IMR-90 (cell line): ENCODE measurements at regions not wholly inside any gene's neighbourhood (a gene's known extent, or its start where the extent isn't known, plus 50 kb on each side); places are given as distances from the start of the nearest gene placed in this dataset.

Experiments used
- ATAC-seq: fragments of 200-7000 bp; cut with Tn5 transposase; 2 replicates; pipeline ENCODE4 v1.9.1; 2020; ENCODE audit warnings: low read depth, mild to moderate bottlenecking, moderate library complexity
- BruUV-seq: library from RNA; stranded (reverse); fragments of 400-500 nt; replicated peaks from 2 replicates; lab custom pipeline; 2021; lab: Mats Ljungman, UMichigan
- CTCF ChIA-PET: fragments of 300-600 bp; formaldehyde crosslinking; extraction: SDS; loops from one replicate; lab custom pipeline; 2021; ENCODE audit warnings: antibody characterized with exemption; lab: Yijun Ruan, JAX
- POLR2A ChIA-PET: fragments of 300-600 bp; sonication (Branson Sonifier 250); formaldehyde crosslinking; loops from one replicate; lab custom pipeline; 2022; ENCODE audit warnings: antibody characterized with exemption; ENCODE audit not compliant: unreplicated experiment; lab: Charles Lee
- DNase-seq: peaks from one replicate; pipeline ENCODE4 v3.0.0; 2013
- H2AFZ ChIP-seq: replicated peaks from 2 replicates; pipeline ENCODE3; 2013; ENCODE audit warnings: low read length, mild to moderate bottlenecking; ENCODE audit not compliant: poor library complexity
- H2AK5ac ChIP-seq: 2 replicates; pipeline ENCODE4 v1.6.1; 2013; ENCODE audit warnings: low read depth, low read length, inconsistent platforms
- H2AK9ac ChIP-seq: replicated peaks from 2 replicates; pipeline ENCODE3; 2013; ENCODE audit warnings: mild to moderate bottlenecking, low read depth, low read length, moderate library complexity; ENCODE audit not compliant: poor library complexity
- H2BK120ac ChIP-seq: 2 replicates; pipeline ENCODE4 v1.6.1; 2013; ENCODE audit warnings: low read depth, low read length, inconsistent platforms
- H2BK15ac ChIP-seq: 3 replicates; pipeline ENCODE4 v1.6.1; 2013; ENCODE audit warnings: low read depth, low read length, inconsistent platforms
- H2BK20ac ChIP-seq: 2 replicates; pipeline ENCODE4 v1.6.1; 2013; ENCODE audit warnings: low read depth, mild to moderate bottlenecking, inconsistent platforms, low read length, moderate library complexity
- H2BK5ac ChIP-seq: 2 replicates; pipeline ENCODE4 v1.6.1; 2013; ENCODE audit warnings: mild to moderate bottlenecking, low read depth, low read length, inconsistent platforms; ENCODE audit not compliant: poor library complexity, severe bottlenecking
- H3K14ac ChIP-seq: replicated peaks from 2 replicates; pipeline ENCODE4 v1.6.1; 2013; ENCODE audit warnings: low read depth, low read length, inconsistent platforms
- H3K18ac ChIP-seq: 2 replicates; pipeline ENCODE4 v1.6.1; 2013; ENCODE audit warnings: low read depth, low read length, control low read depth
- H3K23ac ChIP-seq: 2 replicates; pipeline ENCODE4 v1.6.1; 2013; ENCODE audit warnings: low read depth, low read length, inconsistent platforms
- H3K27ac ChIP-seq: 2 replicates; pipeline ENCODE4 v1.5.1; 2013; ENCODE audit warnings: mild to moderate bottlenecking, control low read depth, low read length; ENCODE audit not compliant: insufficient read depth
- H3K27me3 ChIP-seq: 2 replicates; pipeline ENCODE4 v1.6.1; 2013; ENCODE audit warnings: low read length; ENCODE audit not compliant: control insufficient read depth, insufficient read depth
- H3K36me3 ChIP-seq: 2 replicates; pipeline ENCODE4 v1.6.1; 2013; ENCODE audit warnings: low read length, mixed read lengths; ENCODE audit not compliant: control insufficient read depth, insufficient read depth
- H3K4ac ChIP-seq: 2 replicates; pipeline ENCODE4 v1.6.1; 2013; ENCODE audit warnings: low read depth, low read length, inconsistent platforms
- H3K4me1 ChIP-seq: 2 replicates; pipeline ENCODE4 v1.6.1; 2013; ENCODE audit warnings: low read length, mixed read lengths; ENCODE audit not compliant: control insufficient read depth, insufficient read depth
- H3K4me2 ChIP-seq: 2 replicates; pipeline ENCODE4 v1.6.1; 2013; ENCODE audit warnings: low read depth, mild to moderate bottlenecking, control low read depth, low read length, moderate library complexity
- H3K4me3 ChIP-seq: 2 replicates; pipeline ENCODE4 v1.5.1; 2013; ENCODE audit warnings: low read depth, mild to moderate bottlenecking, control low read depth, low read length, moderate library complexity; ENCODE audit not compliant: insufficient read depth
- H3K56ac ChIP-seq: 2 replicates; pipeline ENCODE4 v1.6.1; 2013; ENCODE audit warnings: low read length, inconsistent platforms; ENCODE audit not compliant: insufficient read depth; ENCODE audit errors: extremely low read depth
- H3K79me1 ChIP-seq, 2 experiments: 2 replicates each; pipeline ENCODE4 v1.6.1; 2013; ENCODE audit warnings: low read length in 2 of 2, inconsistent platforms in 1 of 2, low read depth in 1 of 2
- H3K9ac ChIP-seq: 2 replicates; pipeline ENCODE4 v1.6.1; 2013; ENCODE audit warnings: low read depth, low read length, control low read depth
- H3K9me1 ChIP-seq: 2 replicates; pipeline ENCODE4 v1.6.1; 2013; ENCODE audit warnings: low read length, inconsistent platforms; ENCODE audit not compliant: insufficient read depth
- H3K9me3 ChIP-seq: 2 replicates; pipeline ENCODE4 v1.6.1; 2013; ENCODE audit warnings: low read length; ENCODE audit not compliant: control insufficient read depth, insufficient read depth
- H4K20me1 ChIP-seq: 2 replicates; pipeline ENCODE4 v1.6.1; 2013; ENCODE audit warnings: low read length, inconsistent platforms; ENCODE audit not compliant: insufficient read depth
- H4K5ac ChIP-seq: 2 replicates; pipeline ENCODE4 v1.6.1; 2013; ENCODE audit warnings: mild to moderate bottlenecking, low read depth, low read length, control low read depth
- H4K8ac ChIP-seq, 2 experiments: 2 replicates each; pipeline ENCODE4 v1.6.1; 2013; ENCODE audit warnings: low read depth in 2 of 2, low read length in 2 of 2, control low read depth in 1 of 2, inconsistent platforms in 1 of 2
- H4K91ac ChIP-seq: 2 replicates; pipeline ENCODE4 v1.6.1; 2013; ENCODE audit warnings: low read depth, low read length, inconsistent platforms; ENCODE audit not compliant: insufficient read depth
- CEBPB ChIP-seq: IDR thresholded peaks from 2 replicates; pipeline ENCODE4 v1.6.1; 2012; ENCODE audit warnings: low read depth, low read length, improper control_type of control experiment
- CHD1 ChIP-seq: IDR thresholded peaks from 2 replicates; pipeline ENCODE4 v1.6.1; 2012; ENCODE audit warnings: low read depth, low read length, improper control_type of control experiment
- FOS ChIP-seq: fragments of 150-350 bp; IDR thresholded peaks from 2 replicates; pipeline ENCODE4 v1.6.1; 2016; ENCODE audit warnings: low read depth, low read length
- MAFK ChIP-seq: IDR thresholded peaks from 2 replicates; pipeline ENCODE4 v1.6.1; 2012; ENCODE audit warnings: low read depth, low read length, improper control_type of control experiment
- MAZ ChIP-seq: IDR thresholded peaks from 2 replicates; pipeline ENCODE4 v1.6.1; 2012; ENCODE audit warnings: low read depth, mild to moderate bottlenecking, low read length, improper control_type of control experiment, moderate library complexity, borderline replicate concordance
- MXI1 ChIP-seq: IDR thresholded peaks from 2 replicates; pipeline ENCODE4 v1.6.1; 2012; ENCODE audit warnings: low read depth, mild to moderate bottlenecking, low read length, moderate library complexity, borderline replicate concordance
- NFE2L2 ChIP-seq: fragments of 150-350 bp; IDR thresholded peaks from 2 replicates; pipeline ENCODE4 v1.6.1; 2016; ENCODE audit warnings: low read depth, mild to moderate bottlenecking, low read length
- POLR2A ChIP-seq: IDR thresholded peaks from 2 replicates; pipeline ENCODE4 v1.6.1; 2012; ENCODE audit warnings: mild to moderate bottlenecking, low read depth, low read length
- RAD21 ChIP-seq: IDR thresholded peaks from 2 replicates; pipeline ENCODE4 v1.6.1; 2012; ENCODE audit warnings: low read length, improper control_type of control experiment
- RCOR1 ChIP-seq: IDR thresholded peaks from 2 replicates; pipeline ENCODE4 v1.6.1; 2012; ENCODE audit warnings: mild to moderate bottlenecking, low read length, improper control_type of control experiment; ENCODE audit not compliant: insufficient replicate concordance
- WGBS, 2 experiments: methylation state at CpG; one replicate each; pipeline versions ENCODE4 v1.1.5 to v1.1.7; 2013; ENCODE audit warnings: missing lambda C conversion rate in 2 of 2; ENCODE audit not compliant: insufficient read length in 1 of 2; ENCODE audit errors: extremely low coverage in 2 of 2; 5-methylcytosine and 5-hydroxymethylcytosine counted together
- dilution Hi-C: fragments of 300-500 bp; cut with HindIII; formaldehyde crosslinking; loops from one replicate; pipeline ENCODE4 v1.14.3; 2018; ENCODE audit warnings: low sequenced_read_pairs; ENCODE audit not compliant: unreplicated experiment
- in situ Hi-C: fragments of 300-500 bp; cut with MboI; formaldehyde crosslinking; loops from 3 replicates; pipeline ENCODE4 v1.14.3; 2019; ENCODE audit warnings: low sequenced_read_pairs, inconsistent platforms, mixed read lengths
- intact Hi-C: fragments of 100-400 bp; cut with micrococcal nuclease; formaldehyde crosslinking; loops from 2 replicates; pipeline ENCODE4 v1.10.0; 2022
- TF ChIP-seq, protein P1 (sequence below): fragments of 150-350 bp; IDR thresholded peaks from 2 replicates; pipeline ENCODE4 v1.6.1; 2016; ENCODE audit warnings: low read depth, mild to moderate bottlenecking, low read length, moderate library complexity, borderline replicate concordance
- TF ChIP-seq, protein P2 (sequence below): fragments of 150-350 bp; IDR thresholded peaks from 2 replicates; pipeline ENCODE4 v1.6.1; 2017; ENCODE audit warnings: mild to moderate bottlenecking, antibody characterized with exemption, low read length, low read depth

DNA sequence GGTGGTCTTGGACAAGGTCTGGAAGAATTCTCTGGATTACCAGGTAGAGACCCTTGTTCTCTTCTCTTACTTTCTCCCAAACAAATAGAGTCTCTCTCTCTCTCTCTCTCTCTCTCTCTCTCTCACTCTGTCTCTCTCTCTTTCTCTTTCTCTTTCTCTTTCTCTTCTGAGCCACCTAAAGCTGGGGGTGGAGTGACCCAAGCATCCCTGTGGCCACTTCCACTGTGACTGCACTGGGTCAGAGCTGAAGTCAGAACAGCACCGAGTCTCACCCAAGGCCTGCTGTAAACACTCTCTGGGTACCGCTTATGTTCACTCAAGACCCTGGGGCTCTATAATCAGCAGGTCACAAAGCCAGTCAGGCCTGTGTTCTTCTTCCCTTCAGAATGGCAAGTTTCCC lies 513.7 kb downstream of the EBF1 start:
- H2AK5ac ChIP-seq = no peak overlapping the region
- in situ Hi-C loops (no loop called here), dilution Hi-C loops (no loop called here), intact Hi-C loops (no loop called here)
- H3K56ac ChIP-seq = no peak overlapping the region
- H3K14ac ChIP-seq = no peak overlapping the region
- no peak overlapping the region for H3K23ac ChIP-seq
- no peak overlapping the region for H3K4me3 ChIP-seq
- ATAC-seq (no peak), DNase-seq (no peak)
- H4K5ac ChIP-seq = no peak overlapping the region
- no peaks in the 10 kb centered on the region for H3K36me3 ChIP-seq
- no peak overlapping the region for H4K8ac ChIP-seq
- H3K27ac ChIP-seq = no peak overlapping the region
- H3K4ac ChIP-seq = no peak overlapping the region
- no peak overlapping the region for H2BK15ac ChIP-seq
- H3K4me2 ChIP-seq = no peak overlapping the region
- H3K79me1 ChIP-seq = no peaks in the 10 kb centered on the region
- no peaks in the 10 kb centered on the region; the same call in 1 of the 2 replicates for H3K9me3 ChIP-seq
- BruUV-seq = no TSS peak
- H2BK20ac ChIP-seq = no peak overlapping the region
- no peaks in the 10 kb centered on the region for H4K20me1 ChIP-seq
- no peaks in the 10 kb centered on the region for H3K9me1 ChIP-seq
- no peak overlapping the region for H2AFZ ChIP-seq
- H3K18ac ChIP-seq = no peak overlapping the region
- H3K4me1 ChIP-seq = no peaks in the 10 kb centered on the region
- no peak for TF ChIP-seq FOS
- no peak for TF ChIP-seq POLR2A
- TF ChIP-seq, protein P1, sequence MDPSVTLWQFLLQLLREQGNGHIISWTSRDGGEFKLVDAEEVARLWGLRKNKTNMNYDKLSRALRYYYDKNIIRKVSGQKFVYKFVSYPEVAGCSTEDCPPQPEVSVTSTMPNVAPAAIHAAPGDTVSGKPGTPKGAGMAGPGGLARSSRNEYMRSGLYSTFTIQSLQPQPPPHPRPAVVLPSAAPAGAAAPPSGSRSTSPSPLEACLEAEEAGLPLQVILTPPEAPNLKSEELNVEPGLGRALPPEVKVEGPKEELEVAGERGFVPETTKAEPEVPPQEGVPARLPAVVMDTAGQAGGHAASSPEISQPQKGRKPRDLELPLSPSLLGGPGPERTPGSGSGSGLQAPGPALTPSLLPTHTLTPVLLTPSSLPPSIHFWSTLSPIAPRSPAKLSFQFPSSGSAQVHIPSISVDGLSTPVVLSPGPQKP = no peak
- no peak for TF ChIP-seq MAFK
- TF ChIP-seq RCOR1 = no peak
- TF ChIP-seq, protein P2, sequence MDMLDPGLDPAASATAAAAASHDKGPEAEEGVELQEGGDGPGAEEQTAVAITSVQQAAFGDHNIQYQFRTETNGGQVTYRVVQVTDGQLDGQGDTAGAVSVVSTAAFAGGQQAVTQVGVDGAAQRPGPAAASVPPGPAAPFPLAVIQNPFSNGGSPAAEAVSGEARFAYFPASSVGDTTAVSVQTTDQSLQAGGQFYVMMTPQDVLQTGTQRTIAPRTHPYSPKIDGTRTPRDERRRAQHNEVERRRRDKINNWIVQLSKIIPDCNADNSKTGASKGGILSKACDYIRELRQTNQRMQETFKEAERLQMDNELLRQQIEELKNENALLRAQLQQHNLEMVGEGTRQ = no peak
- no peak for TF ChIP-seq RAD21
- no peak for TF ChIP-seq NFE2L2
- TF ChIP-seq MXI1 = no peak
- no peak for TF ChIP-seq MAZ
- TF ChIP-seq CEBPB = no peak
- TF ChIP-seq CHD1 = no peak
- ChIA-PET POLR2A (no interaction called here), CTCF (interaction anchor here (0.6 kb wide), 1 partner anchor 60 kb away, joined by 3 read pairs; no protein-coding TSS in a partner anchor)
- no peak overlapping the region for H4K91ac ChIP-seq
- H2AK9ac ChIP-seq = no peak overlapping the region
- H2BK120ac ChIP-seq = no peak overlapping the region
- H3K9ac ChIP-seq = no peak overlapping the region
- 83% methylated on average over 2 of the region's 2 CpGs; no CpG with 5 or more reads in 1 of the 2 experiments for WGBS, 2 experiments
- no peak overlapping the region for H2BK5ac ChIP-seq
- H3K27me3 ChIP-seq = no peaks in the 10 kb centered on the region
